Astrocyte (in vitro differentiated cells and primary cell): ENCODE measurements at regions not wholly inside any gene's neighbourhood (a gene's known extent, or its start where the extent isn't known, plus 50 kb on each side); places are given as distances from the start of the nearest gene placed in this dataset.

Source experiments
- CTCF ChIP-seq: IDR thresholded peaks from 2 replicates; pipeline ENCODE4 v1.5.1; 2011; ENCODE audit warnings: low read depth, mild to moderate bottlenecking, inconsistent platforms, low read length, moderate library complexity; ENCODE audit not compliant: insufficient read depth
- EZH2 ChIP-seq: IDR thresholded peaks from 2 replicates; pipeline ENCODE4 v1.6.1; 2012; ENCODE audit warnings: mild to moderate bottlenecking, low read length, inconsistent platforms; ENCODE audit not compliant: insufficient read depth

- TF ChIP-seq CTCF (no peak), EZH2 (no peak)
These were observed 80.6 kb downstream of the LINGO1 start for GRCh38 chr15:77552066-77552465.
